Thyroid gland (tissue), 4 donors: ENCODE measurements at regions not wholly inside any gene's neighbourhood (a gene's known extent, or its start where the extent isn't known, plus 50 kb on each side); places are given as distances from the start of the nearest gene placed in this dataset.

Source experiments
- DNase-seq, 2 donors: peaks; one replicate each; pipeline ENCODE4 v3.0.0-alpha.2; 2019
- H3K27ac ChIP-seq, 3 donors: fragments of 200-600 bp; sonication (generic); 1 replicate in 2 of 3; 2 replicates in 1 of 3; pipeline ENCODE4 v1.5.1; 2016 to 2019; ENCODE audit warnings: mild to moderate bottlenecking in 1 of 3, moderate library complexity in 1 of 3
- H3K27me3 ChIP-seq: fragments of 200-600 bp; sonication (generic); one replicate; pipeline ENCODE4 v1.5.1; 2019
- H3K36me3 ChIP-seq, 2 donors: fragments of 200-600 bp; sonication (generic); one replicate each; pipeline ENCODE4 v1.5.1; 2016 to 2019
- H3K4me1 ChIP-seq, 2 donors: fragments of 200-600 bp; sonication (generic); one replicate each; pipeline ENCODE4 v1.5.1; 2017 to 2019
- H3K4me3 ChIP-seq, 3 donors: fragments of 200-600 bp; sonication (generic); replicated peaks in 1 of 3; 1 replicate in 2 of 3; 2 replicates in 1 of 3; pipeline ENCODE4 v1.5.1; 2016; ENCODE audit warnings: mild to moderate bottlenecking in 1 of 3
- H3K9me3 ChIP-seq: fragments of 200-600 bp; sonication (generic); one replicate; pipeline ENCODE4 v1.5.1; 2017
- CTCF ChIP-seq, 6 experiments: fragments of 200-600 bp in 3 of 6; fragments of 450-650 bp in 3 of 6; sonication (generic) in 3 of 6; IDR thresholded peaks; one replicate each; pipeline ENCODE4 v1.5.1; 2016 to 2019; ENCODE audit warnings: antibody characterized with exemption in 6 of 6, mild to moderate bottlenecking in 2 of 6, inconsistent platforms in 1 of 6, moderate library complexity in 1 of 6
- POLR2A ChIP-seq, 2 donors: fragments of 450-650 bp; IDR thresholded peaks; one replicate each; pipeline ENCODE4 v1.6.1; 2017; ENCODE audit warnings: antibody characterized with exemption in 2 of 2, mild to moderate bottlenecking in 2 of 2, moderate library complexity in 1 of 2
- WGBS, 2 donors: methylation state at CpG; one replicate each; pipeline ENCODE4 v1.1.5; 2017; 5-methylcytosine and 5-hydroxymethylcytosine counted together
- intact Hi-C: fragments of 100-400 bp; cut with DNase I; formaldehyde crosslinking; loops from one replicate; pipeline ENCODE4 v1.15.1; 2023

GRCh38 chr7:96591159-96591899 lies 118.3 kb downstream of the SEM1 start:
- H3K27me3 ChIP-seq: no peaks in the 10 kb centered on the region
- DNase-seq: no peak
- no peaks in the 10 kb centered on the region for H3K9me3 ChIP-seq
- H3K36me3 ChIP-seq: no peaks in the 10 kb centered on the region
- no peak overlapping the region for H3K4me3 ChIP-seq
- no peak overlapping the region for H3K27ac ChIP-seq
- peaks cover 6 to 7% of the 10 kb centered on the region in 2 donors for H3K4me1 ChIP-seq
- TF ChIP-seq POLR2A (IDR thresholded peaks at IDR 0.05): no peak
- TF ChIP-seq CTCF (IDR thresholded peaks at IDR 0.05): no peak
- 52 to 55% methylated on average over 4 of the region's 4 CpGs for WGBS, 2 donors
- intact Hi-C loops: no loop called here

GRCh38 chr7:96589038-96589437 lies 120.6 kb downstream of the SEM1 start:
- no peaks in the 10 kb centered on the region for H3K4me1 ChIP-seq
- H3K4me3 ChIP-seq: no peak overlapping the region
- H3K36me3 ChIP-seq: no peaks in the 10 kb centered on the region
- intact Hi-C loops: no loop called here
- 88 to 95% methylated on average over 2 to 5 of the region's 5 CpGs for WGBS, 2 donors
- no peaks in the 10 kb centered on the region for H3K27me3 ChIP-seq
- no peak for DNase-seq
- no peaks in the 10 kb centered on the region for H3K9me3 ChIP-seq
- TF ChIP-seq POLR2A (IDR thresholded peaks at IDR 0.05) (no peak), CTCF (IDR thresholded peaks at IDR 0.05) (no peak)
- H3K27ac ChIP-seq: no peak overlapping the region

- Histone ChIP-seq H3K9me3 (no peaks in the 10 kb centered on the region), H3K36me3 (no peaks in the 10 kb centered on the region), H3K27me3 (no peaks in the 10 kb centered on the region), H3K27ac (no peak overlapping the region), H3K4me1 (no peaks in the 10 kb centered on the region), H3K4me3 (no peak overlapping the region)
- no peak for DNase-seq
- no peak for TF ChIP-seq CTCF (IDR thresholded peaks at IDR 0.05)
- no peak for TF ChIP-seq POLR2A (IDR thresholded peaks at IDR 0.05)
- intact Hi-C loops: no loop called here
Observed at GRCh38 chr7:96579119-96579518, 130.5 kb downstream of the SEM1 start.

GRCh38 chr7:96578606-96579005 lies 131.0 kb downstream of the SEM1 start:
- DNase-seq: no peak
- Histone ChIP-seq H3K27me3 (no peaks in the 10 kb centered on the region), H3K36me3 (no peaks in the 10 kb centered on the region), H3K4me1 (no peaks in the 10 kb centered on the region), H3K9me3 (no peaks in the 10 kb centered on the region), H3K27ac (no peak overlapping the region), H3K4me3 (no peak overlapping the region)
- intact Hi-C loops: no loop called here
- TF ChIP-seq POLR2A (IDR thresholded peaks at IDR 0.05) (no peak), CTCF (IDR thresholded peaks at IDR 0.05) (no peak)

- Histone ChIP-seq H3K9me3 (no peaks in the 10 kb centered on the region), H3K36me3 (no peaks in the 10 kb centered on the region), H3K4me1 (no peaks in the 10 kb centered on the region), H3K4me3 (no peak overlapping the region), H3K27me3 (no peaks in the 10 kb centered on the region), H3K27ac (no peak overlapping the region)
- DNase-seq: no peak
- TF ChIP-seq POLR2A (IDR thresholded peaks at IDR 0.05): no peak
- no peak for TF ChIP-seq CTCF (IDR thresholded peaks at IDR 0.05)
- WGBS, 2 donors: 79 to 87% methylated on average over 3 of the region's 3 CpGs
- intact Hi-C loops: no loop called here
Observed at GRCh38 chr7:96563409-96563808, 146.2 kb downstream of the SEM1 start.
